ENCODE measurements at regions not wholly inside any gene's neighbourhood (a gene's known extent, or its start where the extent isn't known, plus 50 kb on each side); places are given as distances from the start of the nearest gene placed in this dataset.

- DNase-seq (no peak), ATAC-seq (no peak)
- peaks cover 0 to 3% of the 10 kb centered on the region in 2 donors for H3K9me3 Mint-ChIP-seq
- H3K4me3 ChIP-seq (ENCODE audit: low read length), result no peak overlapping the region
- H3K4me1 Mint-ChIP-seq, result no peaks in the 10 kb centered on the region
- H3K27me3 Mint-ChIP-seq (ENCODE audit: low read depth in 2 of 2), result no peaks in the 10 kb centered on the region
- TF ChIP-seq CTCF (IDR thresholded peaks at IDR 0.05), result no peak
- H3K36me3 ChIP-seq (ENCODE audit: control insufficient read depth, insufficient read depth, low read length), result no peaks in the 10 kb centered on the region
- H3K4me1 ChIP-seq (ENCODE audit: control insufficient read depth, insufficient read depth, low read length), result no peaks in the 10 kb centered on the region
- H3K4me3 Mint-ChIP-seq, result no peak overlapping the region
- intact Hi-C loops (cut with micrococcal nuclease), result no loop called here
- H3K9me3 ChIP-seq (ENCODE audit: control insufficient read depth, insufficient read depth, low read length), result no peaks in the 10 kb centered on the region
- H3K36me3 Mint-ChIP-seq, result no peaks in the 10 kb centered on the region
- H3K27ac Mint-ChIP-seq, result no peak overlapping the region
- no peak overlapping the region for H3K27ac ChIP-seq (ENCODE audit: low read length)
- no peaks in the 10 kb centered on the region for H3K27me3 ChIP-seq (ENCODE audit: control insufficient read depth, insufficient read depth, low read length)
Observed at GRCh38 chr5:158644301-158644700, 455.4 kb downstream of the EBF1 start.

DNA sequence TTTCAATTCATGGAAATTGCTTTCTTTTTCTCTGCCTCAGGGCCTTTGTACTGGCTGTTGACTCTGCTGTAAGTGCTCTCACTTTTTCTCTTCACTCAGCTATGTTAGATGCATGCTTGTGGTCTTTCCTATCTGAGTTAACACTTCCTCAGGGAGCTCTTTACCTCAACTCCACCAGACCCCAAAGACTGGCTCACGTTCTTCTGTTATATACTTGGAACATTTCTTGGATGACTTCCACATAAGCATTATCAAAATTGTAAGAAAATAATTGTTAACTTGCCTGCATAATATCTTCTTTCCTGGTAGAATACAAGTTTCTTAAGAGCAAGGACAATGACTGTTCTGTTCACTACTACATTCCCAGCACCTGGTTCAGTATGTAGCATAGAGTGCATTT, 455.9 kb downstream of the EBF1 start:
- WGBS (ENCODE audit: insufficient coverage), result no CpG with 5 or more reads among the region's 1 CpG
- H3K36me3 Mint-ChIP-seq, result no peaks in the 10 kb centered on the region
- Histone ChIP-seq H3K4me3 (ENCODE audit: low read length) (no peak overlapping the region), H3K27me3 (ENCODE audit: control insufficient read depth, insufficient read depth, low read length) (no peaks in the 10 kb centered on the region), H3K36me3 (ENCODE audit: control insufficient read depth, insufficient read depth, low read length) (no peaks in the 10 kb centered on the region), H3K27ac (ENCODE audit: low read length) (no peak overlapping the region), H3K9me3 (ENCODE audit: control insufficient read depth, insufficient read depth, low read length) (no peaks in the 10 kb centered on the region), H3K4me1 (ENCODE audit: control insufficient read depth, insufficient read depth, low read length) (no peaks in the 10 kb centered on the region)
- no peak for TF ChIP-seq CTCF (IDR thresholded peaks at IDR 0.05)
- no peak for ATAC-seq
- H3K9me3 Mint-ChIP-seq, result peaks cover 0 to 3% of the 10 kb centered on the region in 2 donors
- H3K27ac Mint-ChIP-seq, result no peak overlapping the region
- no peak overlapping the region for H3K4me3 Mint-ChIP-seq
- DNase-seq, result no peak
- no peaks in the 10 kb centered on the region for H3K4me1 Mint-ChIP-seq
- intact Hi-C loops (cut with micrococcal nuclease), result no loop called here
- no peaks in the 10 kb centered on the region for H3K27me3 Mint-ChIP-seq (ENCODE audit: low read depth in 2 of 2)

DNA sequence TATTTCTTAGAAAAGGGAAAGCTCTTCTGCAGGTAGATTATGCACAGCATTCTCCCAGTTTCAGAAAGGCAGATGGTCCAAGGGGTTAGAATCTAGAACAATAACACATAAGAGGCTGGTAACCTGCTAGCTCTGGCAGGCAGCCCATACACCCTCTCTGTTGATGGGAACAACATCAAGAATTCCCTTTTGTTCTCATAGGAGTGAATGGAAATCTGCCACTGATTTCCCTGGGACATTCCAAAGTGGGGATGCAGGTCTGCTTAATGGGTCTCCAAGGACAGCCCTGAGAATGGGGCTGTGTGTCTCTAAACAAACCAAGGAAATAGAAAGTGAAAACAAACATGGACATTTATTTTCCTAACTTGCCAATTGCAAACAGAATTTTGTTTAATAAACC, 456.8 kb downstream of the EBF1 start:
- Mint-ChIP-seq H3K27ac (no peak overlapping the region), H3K4me3 (no peak overlapping the region), H3K4me1 (no peaks in the 10 kb centered on the region)

More for the DNA sequence above, 456.8 kb downstream of the EBF1 start:
- no peak overlapping the region for H3K27ac ChIP-seq (ENCODE audit: low read length)
- DNase-seq, result no peak
- H3K9me3 ChIP-seq (ENCODE audit: control insufficient read depth, insufficient read depth, low read length), result no peaks in the 10 kb centered on the region
- intact Hi-C loops (cut with micrococcal nuclease), result no loop called here
- H3K4me3 ChIP-seq (ENCODE audit: low read length), result no peak overlapping the region
- H3K4me1 ChIP-seq (ENCODE audit: control insufficient read depth, insufficient read depth, low read length), result no peaks in the 10 kb centered on the region
- no peaks in the 10 kb centered on the region for H3K27me3 ChIP-seq (ENCODE audit: control insufficient read depth, insufficient read depth, low read length)
- no peak for TF ChIP-seq CTCF (IDR thresholded peaks at IDR 0.05)
- no peak for ATAC-seq
- peaks cover 0 to 3% of the 10 kb centered on the region in 2 donors for H3K9me3 Mint-ChIP-seq
- H3K27me3 Mint-ChIP-seq (ENCODE audit: low read depth in 2 of 2), result no peaks in the 10 kb centered on the region
- H3K36me3 ChIP-seq (ENCODE audit: control insufficient read depth, insufficient read depth, low read length), result no peaks in the 10 kb centered on the region
- H3K36me3 Mint-ChIP-seq, result no peaks in the 10 kb centered on the region

Data from natural killer cell (primary cell).